ENCODE measurements at regions not wholly inside any gene's neighbourhood (a gene's known extent, or its start where the extent isn't known, plus 50 kb on each side); places are given as distances from the start of the nearest gene placed in this dataset.

GRCh38 chr6:80540700-80541099, 434.2 kb downstream of the BCKDHB start:
- TF ChIP-seq, protein P1, sequence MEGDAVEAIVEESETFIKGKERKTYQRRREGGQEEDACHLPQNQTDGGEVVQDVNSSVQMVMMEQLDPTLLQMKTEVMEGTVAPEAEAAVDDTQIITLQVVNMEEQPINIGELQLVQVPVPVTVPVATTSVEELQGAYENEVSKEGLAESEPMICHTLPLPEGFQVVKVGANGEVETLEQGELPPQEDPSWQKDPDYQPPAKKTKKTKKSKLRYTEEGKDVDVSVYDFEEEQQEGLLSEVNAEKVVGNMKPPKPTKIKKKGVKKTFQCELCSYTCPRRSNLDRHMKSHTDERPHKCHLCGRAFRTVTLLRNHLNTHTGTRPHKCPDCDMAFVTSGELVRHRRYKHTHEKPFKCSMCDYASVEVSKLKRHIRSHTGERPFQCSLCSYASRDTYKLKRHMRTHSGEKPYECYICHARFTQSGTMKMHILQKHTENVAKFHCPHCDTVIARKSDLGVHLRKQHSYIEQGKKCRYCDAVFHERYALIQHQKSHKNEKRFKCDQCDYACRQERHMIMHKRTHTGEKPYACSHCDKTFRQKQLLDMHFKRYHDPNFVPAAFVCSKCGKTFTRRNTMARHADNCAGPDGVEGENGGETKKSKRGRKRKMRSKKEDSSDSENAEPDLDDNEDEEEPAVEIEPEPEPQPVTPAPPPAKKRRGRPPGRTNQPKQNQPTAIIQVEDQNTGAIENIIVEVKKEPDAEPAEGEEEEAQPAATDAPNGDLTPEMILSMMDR (IDR thresholded peaks at IDR 0.05) = no peak
- TF ChIP-seq POLR2A (IDR thresholded peaks at IDR 0.05) (no peak), POLR2AphosphoS5 (IDR thresholded peaks at IDR 0.05) (no peak)
